OCI-LY7 (cell line): ENCODE measurements at regions not wholly inside any gene's neighbourhood (a gene's known extent, or its start where the extent isn't known, plus 50 kb on each side); places are given as distances from the start of the nearest gene placed in this dataset.

Source experiments
- EZH2phosphoT487 ChIP-seq: fragments of 200-600 bp; sonication (generic); IDR thresholded peaks from 2 replicates; pipeline ENCODE4 v1.6.1; 2018; ENCODE audit warnings: low read depth, borderline replicate concordance, mild to moderate bottlenecking, mixed run types, antibody characterized with exemption, low read length, moderate library complexity, mixed read lengths
- TF ChIP-seq, protein P1 (sequence below): fragments of 200-600 bp; sonication (generic); conservative IDR thresholded peaks from 2 replicates; pipeline ENCODE4 v1.5.1; 2014; ENCODE audit warnings: mild to moderate bottlenecking, antibody characterized with exemption, low read length, moderate library complexity, mixed read lengths

DNA sequence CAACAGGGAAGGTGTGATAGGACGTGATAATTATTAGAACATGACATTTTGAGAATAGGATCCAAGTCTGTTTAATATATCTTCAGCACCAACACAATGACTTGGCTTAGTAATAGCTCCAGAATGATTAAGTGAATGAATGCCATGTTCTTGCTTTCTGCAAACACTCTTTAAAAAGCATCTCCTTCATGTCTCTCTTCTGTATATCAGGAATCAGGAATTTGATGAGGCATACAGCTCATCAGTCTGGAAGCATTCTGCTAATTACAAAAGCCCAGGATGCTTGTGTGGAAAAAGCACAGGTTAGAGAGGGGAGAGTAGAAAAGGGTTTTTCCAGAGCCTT, 113.0 kb upstream of the ZNF648 start:
- TF ChIP-seq, protein P1, sequence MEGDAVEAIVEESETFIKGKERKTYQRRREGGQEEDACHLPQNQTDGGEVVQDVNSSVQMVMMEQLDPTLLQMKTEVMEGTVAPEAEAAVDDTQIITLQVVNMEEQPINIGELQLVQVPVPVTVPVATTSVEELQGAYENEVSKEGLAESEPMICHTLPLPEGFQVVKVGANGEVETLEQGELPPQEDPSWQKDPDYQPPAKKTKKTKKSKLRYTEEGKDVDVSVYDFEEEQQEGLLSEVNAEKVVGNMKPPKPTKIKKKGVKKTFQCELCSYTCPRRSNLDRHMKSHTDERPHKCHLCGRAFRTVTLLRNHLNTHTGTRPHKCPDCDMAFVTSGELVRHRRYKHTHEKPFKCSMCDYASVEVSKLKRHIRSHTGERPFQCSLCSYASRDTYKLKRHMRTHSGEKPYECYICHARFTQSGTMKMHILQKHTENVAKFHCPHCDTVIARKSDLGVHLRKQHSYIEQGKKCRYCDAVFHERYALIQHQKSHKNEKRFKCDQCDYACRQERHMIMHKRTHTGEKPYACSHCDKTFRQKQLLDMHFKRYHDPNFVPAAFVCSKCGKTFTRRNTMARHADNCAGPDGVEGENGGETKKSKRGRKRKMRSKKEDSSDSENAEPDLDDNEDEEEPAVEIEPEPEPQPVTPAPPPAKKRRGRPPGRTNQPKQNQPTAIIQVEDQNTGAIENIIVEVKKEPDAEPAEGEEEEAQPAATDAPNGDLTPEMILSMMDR, result no peak
- TF ChIP-seq EZH2phosphoT487, result no peak
